ENCODE measurements at regions not wholly inside any gene's neighbourhood (a gene's known extent, or its start where the extent isn't known, plus 50 kb on each side); places are given as distances from the start of the nearest gene placed in this dataset.
"Not testable (repeated sequence)": the region's sequence is repeated elsewhere in the genome, so short reads cannot be mapped to it uniquely, and the experiment has no call there.

DNA sequence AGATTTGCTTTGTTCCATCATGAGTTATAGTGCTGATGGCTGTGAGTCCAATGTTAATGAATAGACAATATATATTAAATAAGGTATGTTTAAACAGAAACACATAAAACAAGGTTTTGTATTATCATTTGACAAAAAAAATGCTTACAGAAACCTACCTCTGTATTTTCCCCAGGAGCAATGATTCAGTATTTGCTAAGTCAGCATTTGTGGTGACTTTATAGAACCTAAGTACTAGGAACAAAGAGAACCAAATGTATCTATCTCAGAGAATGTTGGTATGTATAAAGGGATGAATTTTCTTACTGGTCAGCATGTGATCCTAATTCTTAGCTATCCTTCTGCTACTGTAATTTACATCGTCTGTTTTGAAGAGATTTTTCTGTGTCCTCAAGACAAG lies 421.5 kb upstream of the SEL1L start:
- no peak for DNase-seq (ENCODE audit: low read depth)

DNA sequence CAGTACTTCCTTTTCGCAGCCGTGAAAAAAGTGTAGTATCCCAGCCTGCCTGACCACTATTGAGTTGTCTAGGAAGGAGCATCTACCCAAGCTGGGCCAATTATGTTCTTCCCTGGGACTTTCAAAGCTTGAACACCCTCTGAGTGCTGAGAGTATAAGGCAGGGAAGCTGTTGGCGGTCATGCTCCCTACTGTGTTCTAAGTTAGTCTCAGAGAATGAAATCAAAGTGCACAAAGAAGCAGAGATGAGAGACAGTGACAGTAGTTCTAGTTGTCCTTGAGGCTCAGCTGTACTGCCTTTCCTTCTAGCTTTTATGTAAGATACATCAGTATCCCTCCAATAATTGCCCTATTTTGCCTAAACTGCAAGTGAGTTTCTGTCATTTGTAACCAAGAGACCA lies 427.1 kb upstream of the SEL1L start:
- no peak for DNase-seq (ENCODE audit: low read depth)

- no peak for DNase-seq (ENCODE audit: low read depth)
These were observed 430.2 kb upstream of the SEL1L start for GRCh38 chr14:81963846-81964245.

DNA sequence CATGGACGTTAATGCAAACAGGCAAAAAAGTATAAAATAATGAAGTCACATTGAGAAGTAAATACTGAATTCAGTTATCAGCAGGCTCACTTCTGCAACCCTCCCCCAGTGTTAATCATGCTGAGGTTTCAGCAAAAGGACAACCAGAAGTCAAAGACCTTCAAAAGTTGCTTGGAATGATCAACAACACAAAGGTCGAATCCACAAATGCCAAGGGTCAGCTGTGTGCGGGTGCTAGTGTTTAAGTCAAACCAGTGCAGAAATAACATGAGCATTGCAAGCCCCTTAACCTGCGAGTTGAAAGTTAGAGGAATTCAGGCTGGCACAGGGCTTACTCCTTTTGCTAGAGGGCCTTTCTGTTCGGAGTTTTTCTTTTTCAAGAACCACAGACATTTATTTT lies 436.7 kb upstream of the SEL1L start:
- DNase-seq (ENCODE audit: low read depth) = no peak

DNA sequence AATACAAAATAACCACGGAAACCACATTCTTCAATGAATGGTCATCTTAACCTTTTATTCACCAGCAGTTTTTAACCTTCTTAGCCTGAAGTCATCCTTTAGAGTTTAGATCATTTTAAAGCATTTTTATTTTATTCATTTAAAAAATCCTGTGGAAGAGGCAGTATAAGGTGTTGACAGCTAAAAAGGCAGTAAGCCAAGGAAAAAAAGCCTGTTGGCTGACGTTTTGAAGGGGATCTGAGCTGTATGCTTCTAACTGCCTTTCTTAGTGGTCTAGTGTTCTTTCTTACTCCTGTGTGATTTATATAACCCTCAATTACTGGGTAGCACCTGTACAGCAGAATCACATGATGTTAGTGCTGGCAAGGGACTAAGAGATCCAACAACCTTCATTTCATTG lies 438.3 kb upstream of the SEL1L start:
- DNase-seq (ENCODE audit: low read depth) = no peak

DNA sequence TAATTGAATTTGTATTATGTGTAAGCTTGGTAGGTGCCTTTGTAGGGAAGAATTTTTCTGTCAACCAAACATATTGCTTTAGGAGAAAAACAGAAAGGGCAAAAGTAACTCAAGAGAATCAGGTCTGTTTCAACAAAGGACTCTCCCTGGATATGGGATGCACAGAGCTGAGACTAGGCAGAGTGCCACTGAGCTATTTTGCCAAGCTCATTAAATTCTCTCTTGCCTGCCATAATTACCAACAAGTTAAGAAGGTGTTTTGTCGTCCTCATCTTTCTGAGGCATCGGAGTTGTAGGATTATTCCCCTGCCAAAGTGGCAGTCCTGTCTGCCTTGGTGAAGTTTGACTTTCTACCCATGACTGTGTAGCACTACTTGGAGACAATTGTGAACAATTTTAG lies 438.9 kb upstream of the SEL1L start:
- DNase-seq (ENCODE audit: low read depth) = no peak

GRCh38 chr14:81974543-81974942 lies 440.9 kb upstream of the SEL1L start:
- DNase-seq (ENCODE audit: low read depth) = no peak

GRCh38 chr14:81980601-81981306 lies 447.1 kb upstream of the SEL1L start:
- DNase-seq (ENCODE audit: low read depth) = no peak

DNA sequence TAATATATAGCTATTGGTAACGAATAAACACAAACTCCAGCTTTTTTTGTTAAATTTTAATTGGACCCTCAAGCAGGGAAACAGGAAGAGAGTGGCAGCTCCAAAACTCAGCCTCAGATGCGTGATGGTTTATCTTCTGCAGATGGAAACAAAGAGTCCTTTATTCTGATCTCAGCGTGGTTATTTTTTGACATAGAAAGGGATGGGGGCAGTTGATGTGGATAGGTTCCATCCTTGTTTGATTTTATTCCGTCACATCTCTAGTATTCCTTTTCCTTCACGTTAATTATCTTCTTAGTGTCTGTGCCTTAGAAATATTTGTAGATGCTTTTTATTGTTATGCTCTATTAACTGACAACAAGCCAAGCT lies 447.6 kb upstream of the SEL1L start:
- no peak for DNase-seq (ENCODE audit: low read depth)

- DNase-seq (ENCODE audit: low read depth) = no peak
These were observed 448.4 kb upstream of the SEL1L start for GRCh38 chr14:81982046-81982445.

DNA sequence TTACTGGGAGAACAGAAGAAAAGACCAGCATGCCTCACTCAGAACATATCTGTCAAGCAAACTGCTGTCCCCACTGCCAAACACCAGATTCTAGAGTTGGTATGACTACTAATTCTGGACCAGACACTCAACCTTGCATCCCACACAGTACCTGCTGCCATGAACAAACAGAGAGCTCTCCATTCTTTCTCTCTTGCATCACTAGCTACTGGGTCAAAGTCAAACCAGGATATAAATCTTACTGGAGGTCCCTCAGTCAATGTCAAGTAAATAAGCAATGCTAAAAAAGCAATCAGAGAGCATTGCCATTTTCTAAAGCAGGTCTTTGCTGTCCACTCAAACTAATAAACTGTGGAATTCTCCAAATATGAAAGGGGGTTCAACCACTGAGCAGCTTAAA lies 452.4 kb upstream of the SEL1L start:
- no peak for DNase-seq (ENCODE audit: low read depth)

DNA sequence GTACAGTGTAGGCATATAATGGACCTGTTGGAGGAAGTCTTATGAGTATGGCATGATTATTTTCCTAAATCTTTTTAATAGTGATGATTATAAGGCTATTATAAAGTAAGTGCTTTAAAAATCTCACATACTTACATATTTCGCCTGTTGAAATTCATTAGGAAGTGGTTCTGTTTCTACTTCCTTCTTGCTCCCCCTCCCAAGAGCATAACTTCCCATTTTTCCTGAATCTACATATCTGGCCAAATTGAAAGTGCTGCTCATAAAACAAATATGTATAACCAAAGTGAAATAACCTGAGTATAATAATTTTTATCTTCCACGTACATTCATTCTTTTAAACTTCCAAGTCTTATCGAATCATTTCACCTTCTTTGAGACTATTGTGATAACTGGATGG lies 455.6 kb upstream of the SEL1L start:
- no peak for DNase-seq (ENCODE audit: low read depth)

DNA sequence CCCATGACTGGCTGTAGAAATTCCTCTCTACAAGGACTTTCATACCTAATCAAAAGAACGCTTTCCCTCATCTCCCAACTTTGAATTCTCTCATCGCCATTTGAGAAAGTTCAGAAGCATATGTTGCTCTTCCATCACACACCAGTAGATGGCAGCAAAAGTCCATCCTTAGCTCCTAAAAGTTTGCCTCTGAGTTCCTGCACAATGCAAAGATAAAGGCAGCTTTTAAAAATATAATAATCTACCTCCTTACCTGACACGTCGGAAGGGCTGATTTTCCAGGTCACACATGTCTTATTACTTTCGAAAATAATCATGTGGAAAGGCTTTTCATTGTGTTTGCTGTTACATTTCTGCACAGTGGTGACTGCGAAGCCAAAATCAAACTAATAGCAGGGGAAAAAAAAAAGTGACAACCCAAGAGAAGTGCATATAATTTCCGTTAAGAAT lies 456.7 kb upstream of the SEL1L start:
- DNase-seq (ENCODE audit: low read depth) = peak; percentile 17

GRCh38 chr14:81991998-81992397 lies 458.3 kb upstream of the SEL1L start:
- DNase-seq (ENCODE audit: low read depth) = no peak

DNA sequence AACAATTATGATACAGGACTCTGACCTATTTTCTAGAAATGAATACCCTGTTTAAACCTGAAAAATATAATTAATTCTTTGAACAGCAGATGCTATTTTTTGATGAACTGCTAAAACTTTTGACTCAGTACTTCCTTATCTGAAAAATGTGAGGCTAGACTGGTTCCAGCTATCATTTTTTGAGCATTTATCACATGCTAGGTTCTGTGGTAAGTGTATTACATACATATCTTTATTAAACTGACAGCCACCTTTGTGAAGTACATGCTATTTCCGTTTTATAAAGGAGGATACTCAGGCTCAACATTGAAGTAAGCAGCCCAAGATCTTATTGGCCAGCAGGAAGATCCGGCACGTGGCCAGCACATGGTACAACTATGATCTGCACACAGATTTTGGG lies 459.8 kb upstream of the SEL1L start:
- DNase-seq (ENCODE audit: low read depth) = no peak

DNA sequence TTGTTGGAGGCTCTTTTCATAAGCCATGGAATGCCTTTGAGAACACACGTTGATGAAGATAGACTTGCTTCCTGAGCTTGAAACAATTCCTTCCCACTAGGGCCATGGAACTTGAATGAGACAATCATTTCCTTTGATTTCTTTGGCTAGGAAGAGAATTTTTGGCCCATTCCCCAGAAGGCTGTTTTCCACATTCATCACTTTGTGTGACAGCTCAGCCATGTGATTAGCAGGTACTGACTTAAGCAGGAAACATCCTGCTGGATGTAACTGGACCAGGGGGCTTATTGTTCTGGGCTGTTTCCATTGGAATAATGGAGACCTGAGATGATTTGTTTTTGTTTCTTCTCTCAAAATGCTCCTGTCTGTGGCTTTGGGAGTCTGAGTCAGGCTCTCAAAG lies 469.8 kb upstream of the SEL1L start:
- DNase-seq (ENCODE audit: low read depth) = no peak

GRCh38 chr14:82009076-82009475 lies 475.4 kb upstream of the SEL1L start:
- DNase-seq (ENCODE audit: low read depth) = no peak

- DNase-seq (ENCODE audit: low read depth) = no peak
These were observed 476.3 kb upstream of the SEL1L start for GRCh38 chr14:82009993-82010392.

GRCh38 chr14:82011460-82011859 lies 477.8 kb upstream of the SEL1L start:
- no peak for DNase-seq (ENCODE audit: low read depth)

GRCh38 chr14:82029038-82029437 lies 495.4 kb upstream of the SEL1L start:
- no peak for DNase-seq (ENCODE audit: low read depth)

GRCh38 chr14:82035397-82035796 lies 501.7 kb upstream of the SEL1L start:
- no peak for DNase-seq (ENCODE audit: low read depth)

DNA sequence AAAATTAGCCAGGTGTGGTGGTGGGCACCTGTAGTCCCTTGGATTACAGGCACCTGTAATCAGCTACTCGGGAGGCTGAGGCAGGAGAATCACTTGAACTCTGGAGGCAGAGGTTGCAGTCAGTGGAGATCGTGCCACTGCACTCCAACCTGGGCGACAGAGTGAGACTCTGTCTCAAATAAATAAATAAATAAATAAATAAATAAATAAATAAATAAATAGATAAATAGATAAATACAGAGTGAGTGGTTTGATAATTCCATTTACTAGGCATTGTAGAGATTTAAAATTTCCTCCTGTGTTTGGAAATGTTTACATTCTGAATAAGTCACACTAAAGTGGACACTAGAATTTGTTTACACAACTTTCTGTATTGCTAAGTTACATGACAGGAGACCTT lies 504.4 kb upstream of the SEL1L start:
- DNase-seq (ENCODE audit: low read depth) = not testable (repeated sequence)

DNA sequence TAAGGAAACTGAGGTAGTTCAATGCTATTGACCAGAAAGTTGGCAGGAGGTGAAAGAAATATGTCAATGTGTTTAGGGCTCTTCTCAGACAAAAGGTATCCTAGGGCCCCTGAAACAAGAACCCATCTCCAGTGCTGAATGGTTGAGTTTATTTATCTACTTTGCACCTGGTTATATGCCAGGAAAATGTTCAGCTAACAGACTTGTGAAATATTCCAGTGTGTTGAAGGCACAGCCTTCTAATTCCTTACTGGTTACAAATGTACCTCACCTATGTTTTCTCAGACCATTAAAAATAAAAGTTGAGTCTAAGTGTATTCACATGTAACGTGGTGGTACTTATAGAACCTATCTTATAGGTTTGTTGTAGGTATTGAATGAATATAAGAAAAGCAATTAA lies 511.7 kb upstream of the SEL1L start:
- DNase-seq (ENCODE audit: low read depth) = no peak

DNA sequence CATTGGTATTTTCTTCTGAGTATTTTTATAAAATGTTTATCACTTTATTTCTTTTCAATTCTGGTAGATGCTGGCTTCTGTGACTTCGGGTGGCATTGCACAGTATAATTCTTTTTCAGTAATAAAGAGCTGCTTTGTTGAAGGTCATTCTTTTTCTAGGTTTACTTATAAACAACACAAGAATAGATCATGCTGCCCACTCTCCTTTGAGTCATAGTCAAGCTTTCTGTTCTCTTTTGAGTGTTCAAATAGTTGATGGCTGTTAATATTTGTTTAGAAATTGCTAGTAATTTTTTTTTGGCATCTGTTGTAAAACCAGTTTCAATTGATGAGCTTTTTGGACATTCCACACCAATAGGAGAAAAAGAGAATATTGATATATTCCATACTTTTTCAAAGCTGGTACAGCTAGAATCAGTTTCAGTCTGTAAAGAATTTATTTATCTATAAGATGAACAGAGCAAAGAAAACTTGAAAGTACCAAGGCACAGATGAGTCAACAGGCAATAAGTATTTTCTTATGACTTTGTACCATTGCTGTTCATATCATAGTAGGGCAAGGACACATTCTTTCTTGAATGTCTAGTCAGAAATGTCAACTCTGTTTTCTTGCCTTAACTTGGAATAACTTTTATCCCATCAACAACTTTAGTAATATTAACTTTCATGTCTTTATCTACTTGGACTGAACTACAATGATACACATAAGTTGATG lies 513.0 kb upstream of the SEL1L start:
- DNase-seq (ENCODE audit: low read depth) = no peak
